HepG2 (cell line): ENCODE measurements at regions not wholly inside any gene's neighbourhood (a gene's known extent, or its start where the extent isn't known, plus 50 kb on each side); places are given as distances from the start of the nearest gene placed in this dataset.

Experiments used
- ATAC-seq: fragments of 200-7000 bp; cut with Tn5 transposase; 3 replicates; pipeline ENCODE4 v1.9.1; 2020; ENCODE audit warnings: mild to moderate bottlenecking, moderate library complexity
- BruUV-seq: library from RNA; stranded (reverse); fragments of 400-500 nt; replicated peaks from 2 replicates; lab custom pipeline; 2021; lab: Mats Ljungman, UMichigan
- CTCF ChIA-PET: fragments of 300-600 bp; formaldehyde crosslinking; extraction: SDS; loops from one replicate; lab custom pipeline; 2021; ENCODE audit warnings: low total read pairs, inconsistent platforms, low intra/inter-chr PET ratio; lab: Yijun Ruan, JAX
- POLR2A ChIA-PET: fragments of 350-600 bp; sonication (Branson Sonifier 250); formaldehyde crosslinking; loops from one replicate; lab custom pipeline; 2020; ENCODE audit warnings: antibody characterized with exemption, inconsistent platforms; lab: Yijun Ruan, JAX
- DNase-seq: peaks from one replicate; pipeline ENCODE4 v3.0.0-alpha.2; 2015; ENCODE audit warnings: low spot score
- FAIRE-seq: peaks from 3 replicates; lab custom pipeline; 2011; peaks lifted over from hg19 to GRCh38; lab: Jason Lieb, UNC
- H2AFZ ChIP-seq: one replicate; pipeline ENCODE4 v1.6.1; 2011; ENCODE audit warnings: low read length, inconsistent platforms
- H3K27ac ChIP-seq: fragments of 300-600 bp; 3 replicates; pipeline ENCODE4 v1.8.0; 2011; ENCODE audit warnings: mixed run types, mild to moderate bottlenecking, mixed read lengths, low read length, inconsistent platforms; ENCODE audit not compliant: insufficient read depth; ENCODE audit errors: extremely low read length
- H3K27me3 ChIP-seq, 2 experiments: fragments of 200-600 bp in 1 of 2; 2 replicates in 1 of 2; 3 replicates in 1 of 2; pipeline versions ENCODE4 v1.6.0 to v1.8.0; 2011; ENCODE audit warnings: low read length in 2 of 2, mild to moderate bottlenecking in 2 of 2, moderate library complexity in 2 of 2, inconsistent platforms in 1 of 2; ENCODE audit not compliant: insufficient read depth in 2 of 2, control insufficient read depth in 1 of 2
- H3K36me3 ChIP-seq, 2 experiments: fragments of 200-600 bp in 1 of 2; replicated peaks in 1 of 2; 2 replicates in 1 of 2; 3 replicates in 1 of 2; pipeline versions ENCODE4 v1.5.1 to v1.8.0; 2011; ENCODE audit warnings: low read length in 2 of 2, inconsistent platforms in 1 of 2; ENCODE audit not compliant: insufficient read depth in 2 of 2, control insufficient read depth in 1 of 2
- H3K4me1 ChIP-seq: 2 replicates; pipeline ENCODE4 v1.5.1; 2012; ENCODE audit warnings: low read length, inconsistent platforms; ENCODE audit not compliant: insufficient read depth
- H3K4me2 ChIP-seq: 2 replicates; pipeline ENCODE4 v1.6.0; 2011; ENCODE audit warnings: low read depth, low read length, inconsistent platforms
- H3K4me3 ChIP-seq, 3 experiments: fragments of 200-600 bp in 1 of 3; sonication (generic), shearing (Covaris generic) in 1 of 3; replicated peaks in 1 of 3; 2 replicates each; pipeline ENCODE4 v1.5.1; 2011 to 2016; ENCODE audit warnings: low read length in 3 of 3, inconsistent platforms in 2 of 3, low read depth in 2 of 3, mild to moderate bottlenecking in 2 of 3, control low read depth in 1 of 3, mixed read lengths in 1 of 3; ENCODE audit not compliant: insufficient read depth in 1 of 3
- H3K79me2 ChIP-seq: one replicate; pipeline ENCODE4 v1.6.1; 2011; ENCODE audit warnings: low read length, inconsistent platforms; ENCODE audit not compliant: insufficient read depth
- H3K9ac ChIP-seq: 2 replicates; pipeline ENCODE4 v1.6.0; 2011; ENCODE audit warnings: mild to moderate bottlenecking, low read depth, low read length, inconsistent platforms; ENCODE audit not compliant: insufficient read depth
- H3K9me3 ChIP-seq: 2 replicates; pipeline ENCODE4 v1.5.1; 2012; ENCODE audit warnings: mild to moderate bottlenecking, low read length
- H4K20me1 ChIP-seq: 2 replicates; pipeline ENCODE4 v1.6.0; 2011; ENCODE audit warnings: inconsistent platforms, mild to moderate bottlenecking, low read length, moderate library complexity; ENCODE audit not compliant: insufficient read depth
- ATAD3A ChIP-seq: sonication (generic); formaldehyde crosslinking; IDR thresholded peaks from 2 replicates; pipeline ENCODE4 v1.4.0; 2020; ENCODE audit warnings: missing genetic modification reagents
- FUBP1 ChIP-seq: sonication (generic); formaldehyde crosslinking; IDR thresholded peaks from 2 replicates; pipeline ENCODE4 v1.5.1; 2020; ENCODE audit warnings: missing genetic modification reagents, mild to moderate bottlenecking, borderline replicate concordance
- KDM5A ChIP-seq: fragments of 200-600 bp; sonication (generic); IDR thresholded peaks from 2 replicates; pipeline ENCODE4 v1.7.0; 2018; ENCODE audit warnings: antibody characterized with exemption, mild to moderate bottlenecking, low read length, borderline replicate concordance
- KLF9 ChIP-seq: IDR thresholded peaks from 2 replicates; pipeline ENCODE4 v1.6.1; 2016; ENCODE audit warnings: low read depth
- NFE2 ChIP-seq: sonication (generic); formaldehyde crosslinking; IDR thresholded peaks from 2 replicates; pipeline ENCODE4 v1.4.0; 2020; ENCODE audit warnings: missing genetic modification reagents
- NFIC ChIP-seq: IDR thresholded peaks from 2 replicates; pipeline ENCODE4 v1.6.1; 2012; ENCODE audit warnings: mild to moderate bottlenecking, low read length, inconsistent platforms
- PHB2 ChIP-seq: fragments of 450-650 bp; IDR thresholded peaks from 2 replicates; pipeline ENCODE4 v1.6.1; 2018; ENCODE audit not compliant: partially characterized antibody
- REPIN1 ChIP-seq: sonication (generic); formaldehyde crosslinking; IDR thresholded peaks from 2 replicates; pipeline ENCODE4 v1.8.0; 2022; ENCODE audit warnings: missing genetic modification reagents, low read depth, mild to moderate bottlenecking, borderline replicate concordance
- SMARCE1 ChIP-seq: fragments of 450-650 bp; IDR thresholded peaks from 2 replicates; pipeline ENCODE4 v1.6.1; 2017; ENCODE audit warnings: borderline replicate concordance
- TCF7 ChIP-seq: sonication (generic); IDR thresholded peaks from 2 replicates; pipeline ENCODE4 v1.6.1; 2016; ENCODE audit warnings: antibody characterized with exemption, low read depth
- TCF7L2 ChIP-seq: IDR thresholded peaks from 2 replicates; pipeline ENCODE4 v1.6.1; 2011; ENCODE audit warnings: mild to moderate bottlenecking, low read depth, low read length, moderate library complexity
- ZBTB8A ChIP-seq: sonication (generic); formaldehyde crosslinking; IDR thresholded peaks from 2 replicates; pipeline ENCODE4 v1.4.0; 2020; ENCODE audit warnings: mild to moderate bottlenecking, low read depth, missing genetic modification reagents, borderline replicate concordance
- ZNF160 ChIP-seq: sonication (generic); formaldehyde crosslinking; IDR thresholded peaks from 2 replicates; pipeline ENCODE4 v1.8.0; 2022; ENCODE audit warnings: mild to moderate bottlenecking, inconsistent platforms, missing genetic modification reagents
- ZNF749 ChIP-seq: sonication (generic); formaldehyde crosslinking; IDR thresholded peaks from 2 replicates; pipeline ENCODE4 v1.8.0; 2022; ENCODE audit warnings: mild to moderate bottlenecking, missing genetic modification reagents, moderate library complexity, borderline replicate concordance
- WGBS: methylation state at CpG from one replicate; pipeline ENCODE4 v1.1.6; 2017; ENCODE audit warnings: low lambda C conversion rate; 5-methylcytosine and 5-hydroxymethylcytosine counted together
- in situ Hi-C: cut with HindIII; loops from 2 replicates; pipeline ENCODE4 v1.10.0; 2017; ENCODE audit warnings: low pct_unique_long_range_greater_than_20kb; ENCODE audit not compliant: extremely low pct_ligation_motif_present
- intact Hi-C: fragments of 100-400 bp; cut with micrococcal nuclease; formaldehyde crosslinking; loops from one replicate; pipeline ENCODE4 v1.10.0; 2022; ENCODE audit not compliant: unreplicated experiment

GRCh38 chr10:78465431-78465830 is 431.8 kb downstream of the RPS24 start:
- Histone ChIP-seq H3K27me3 (no peaks in the 10 kb centered on the region), H3K9me3 (no peaks in the 10 kb centered on the region), H3K9ac (no peak overlapping the region), H4K20me1 (no peaks in the 10 kb centered on the region), H3K4me1 (peaks cover 43% of the 10 kb centered on the region), H3K4me3 (no peak overlapping the region), H3K27ac (no peak overlapping the region), H3K79me2 (no peaks in the 10 kb centered on the region), H3K4me2 (no peak overlapping the region), H3K36me3 (no peaks in the 10 kb centered on the region), H2AFZ (no peak overlapping the region)
- FAIRE-seq = no peak
- POLR2A ChIA-PET = no interaction called here
- BruUV-seq = no TSS peak
- TF ChIP-seq KLF9 (no peak), NFIC (no peak), SMARCE1 (no peak), REPIN1 (CRISPR knock-in tag) (no peak), KDM5A (no peak), NFE2 (CRISPR knock-in tag) (no peak), TCF7 (no peak), ZNF160 (CRISPR knock-in tag) (no peak), FUBP1 (no peak), ZNF749 (CRISPR knock-in tag) (no peak), PHB2 (no peak), ZBTB8A (no peak), ATAD3A (CRISPR knock-in tag) (no peak), TCF7L2 (no peak)
- intact Hi-C loops = no loop called here
- WGBS = 100% methylated on average over 2 of the region's 2 CpGs
- DNase-seq = no peak
- no peak for ATAC-seq
- CTCF ChIA-PET = no interaction called here
- in situ Hi-C loops = no loop called here
